ENCODE measurements at regions not wholly inside any gene's neighbourhood (a gene's known extent, or its start where the extent isn't known, plus 50 kb on each side); places are given as distances from the start of the nearest gene placed in this dataset.

DNA sequence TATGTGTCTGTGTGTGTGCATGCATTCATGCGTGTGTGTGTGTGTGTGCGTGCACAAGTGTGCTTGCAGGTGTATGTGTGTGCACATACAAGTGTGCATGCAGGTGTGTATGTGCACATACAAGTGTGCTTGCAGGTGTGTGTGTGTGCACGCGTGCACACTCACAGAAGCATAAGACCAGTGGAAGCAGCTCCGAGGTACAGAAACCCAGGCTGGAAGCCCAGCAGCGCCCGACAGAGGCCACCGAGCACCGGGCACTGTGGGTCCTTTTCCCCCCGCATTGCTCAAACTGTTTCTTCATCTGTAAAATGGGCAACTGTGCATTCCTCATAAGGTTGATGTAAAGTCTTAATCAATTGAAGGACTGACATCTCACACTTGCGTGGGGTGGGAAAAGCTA is 243.3 kb upstream of the TCERG1L start:
- whole genome bisulfite sequencing (ENCODE audit: insufficient coverage), result 79% methylated on average over 7 of the region's 11 CpGs
- Mint-ChIP-seq H3K36me3 (no peaks in the 10 kb centered on the region), H3K27me3 (ENCODE audit: low read depth in 3 of 3) (peaks cover 2 to 4% (median 3%) of the 10 kb centered on the region in 3 donors), H3K9me3 (peaks cover 0 to 2% (median 0%) of the 10 kb centered on the region in 7 donors), H3K27ac (no peak overlapping the region), H3K4me3 (no peak overlapping the region), H3K4me1 (no peaks in the 10 kb centered on the region)
- H3K79me2 ChIP-seq (ENCODE audit: insufficient read depth, low read length), result no peaks in the 10 kb centered on the region
- no peak overlapping the region for H3K27ac ChIP-seq (ENCODE audit: low read depth in 1 of 2, low read length in 2 of 2)
- no peak for TF ChIP-seq CTCF (IDR thresholded peaks at IDR 0.05)
- H3K36me3 ChIP-seq (replicated peaks in 1 of 2; ENCODE audit: control insufficient read depth in 1 of 2, insufficient read depth in 2 of 2, low read length in 2 of 2), result no peaks in the 10 kb centered on the region
- H4K20me1 ChIP-seq (ENCODE audit: insufficient read depth, low read length), result no peaks in the 10 kb centered on the region
- no peak overlapping the region for H3K4me3 ChIP-seq (replicated peaks in 1 of 3; ENCODE audit: low read depth in 2 of 3, low read length in 3 of 3)
- no peak for DNase-seq
- intact Hi-C loops (cut with micrococcal nuclease), result no loop called here
- no peak overlapping the region for H3K4me2 ChIP-seq (replicated peaks; ENCODE audit: extremely low read depth, low read length, poor library complexity, severe bottlenecking)
- no peaks in the 10 kb centered on the region for H3K4me1 ChIP-seq (ENCODE audit: control insufficient read depth in 1 of 2, insufficient read depth in 2 of 2, low read length in 2 of 2)
- H2AFZ ChIP-seq (ENCODE audit: insufficient read depth, low read depth, low read length, poor library complexity, severe bottlenecking), result no peak overlapping the region
- H3K9me3 ChIP-seq (replicated peaks in 1 of 2; ENCODE audit: control insufficient read depth in 1 of 2, insufficient read depth in 1 of 2, low read length in 2 of 2), result no peaks in the 10 kb centered on the region
- H3K27me3 ChIP-seq (ENCODE audit: control insufficient read depth in 2 of 2, insufficient read depth in 2 of 2, low read length in 2 of 2), result no peaks in the 10 kb centered on the region
- no peak overlapping the region for H3K9ac ChIP-seq (ENCODE audit: insufficient read depth, low read length, poor library complexity, severe bottlenecking)

GRCh38 chr10:131555406-131555805 is 243.9 kb upstream of the TCERG1L start:
- Mint-ChIP-seq H3K27ac (no peak overlapping the region), H3K9me3 (peaks cover 0 to 2% (median 0%) of the 10 kb centered on the region in 7 donors), H3K27me3 (ENCODE audit: low read depth in 3 of 3) (peaks cover 2 to 6% (median 4%) of the 10 kb centered on the region in 3 donors), H3K4me3 (no peak overlapping the region), H3K36me3 (no peaks in the 10 kb centered on the region), H3K4me1 (no peaks in the 10 kb centered on the region)
- no peak for TF ChIP-seq CTCF (IDR thresholded peaks at IDR 0.05)
- Histone ChIP-seq H3K4me3 (replicated peaks in 1 of 3; ENCODE audit: low read depth in 2 of 3, low read length in 3 of 3) (no peak overlapping the region), H4K20me1 (ENCODE audit: insufficient read depth, low read length) (no peaks in the 10 kb centered on the region), H3K27ac (ENCODE audit: low read depth in 1 of 2, low read length in 2 of 2) (no peak overlapping the region), H2AFZ (ENCODE audit: insufficient read depth, low read depth, low read length, poor library complexity, severe bottlenecking) (no peak overlapping the region), H3K36me3 (replicated peaks in 1 of 2; ENCODE audit: control insufficient read depth in 1 of 2, insufficient read depth in 2 of 2, low read length in 2 of 2) (no peaks in the 10 kb centered on the region), H3K79me2 (ENCODE audit: insufficient read depth, low read length) (no peaks in the 10 kb centered on the region), H3K9me3 (replicated peaks in 1 of 2; ENCODE audit: control insufficient read depth in 1 of 2, insufficient read depth in 1 of 2, low read length in 2 of 2) (no peaks in the 10 kb centered on the region), H3K4me1 (ENCODE audit: control insufficient read depth in 1 of 2, insufficient read depth in 2 of 2, low read length in 2 of 2) (no peaks in the 10 kb centered on the region), H3K9ac (ENCODE audit: insufficient read depth, low read length, poor library complexity, severe bottlenecking) (no peak overlapping the region), H3K27me3 (ENCODE audit: control insufficient read depth in 2 of 2, insufficient read depth in 2 of 2, low read length in 2 of 2) (no peaks in the 10 kb centered on the region), H3K4me2 (replicated peaks; ENCODE audit: extremely low read depth, low read length, poor library complexity, severe bottlenecking) (no peak overlapping the region)
- DNase-seq, result no peak
- intact Hi-C loops (cut with micrococcal nuclease), result no loop called here
- 88% methylated on average over 5 of the region's 7 CpGs for WGBS (ENCODE audit: insufficient coverage)

Data from CD14-positive monocyte (primary cell).